Mesodermal cell (in vitro differentiated cells): ENCODE measurements at regions not wholly inside any gene's neighbourhood (a gene's known extent, or its start where the extent isn't known, plus 50 kb on each side); places are given as distances from the start of the nearest gene placed in this dataset.

ENCODE experiments used
- H3K27ac ChIP-seq: 2 replicates; pipeline ENCODE4 v1.7.0; 2013; ENCODE audit warnings: mild to moderate bottlenecking, low read depth, low read length, moderate library complexity; ENCODE audit not compliant: severe bottlenecking
- H3K36me3 ChIP-seq: 2 replicates; pipeline ENCODE4 v1.7.1; 2013; ENCODE audit warnings: mild to moderate bottlenecking, low read length, moderate library complexity; ENCODE audit not compliant: control insufficient read depth, insufficient read depth
- H3K4me1 ChIP-seq: one replicate; pipeline ENCODE4 v1.7.1; 2013; ENCODE audit warnings: mild to moderate bottlenecking, low read length; ENCODE audit not compliant: insufficient read depth, control insufficient read depth, poor library complexity, severe bottlenecking
- H3K4me3 ChIP-seq: 2 replicates; pipeline ENCODE4 v1.7.0; 2013; ENCODE audit warnings: low read length, control low read depth, mild to moderate bottlenecking; ENCODE audit not compliant: insufficient read depth, poor library complexity, severe bottlenecking; ENCODE audit errors: extremely low read depth
- H3K9me3 ChIP-seq: 2 replicates; pipeline ENCODE4 v1.7.1; 2013; ENCODE audit warnings: mild to moderate bottlenecking, low read length, moderate library complexity; ENCODE audit not compliant: control insufficient read depth
- WGBS, 2 experiments: methylation state at CpG; one replicate each; pipeline ENCODE4 v1.1.5; 2013; ENCODE audit warnings: missing lambda C conversion rate in 2 of 2; ENCODE audit not compliant: insufficient coverage in 2 of 2; 5-methylcytosine and 5-hydroxymethylcytosine counted together

DNA sequence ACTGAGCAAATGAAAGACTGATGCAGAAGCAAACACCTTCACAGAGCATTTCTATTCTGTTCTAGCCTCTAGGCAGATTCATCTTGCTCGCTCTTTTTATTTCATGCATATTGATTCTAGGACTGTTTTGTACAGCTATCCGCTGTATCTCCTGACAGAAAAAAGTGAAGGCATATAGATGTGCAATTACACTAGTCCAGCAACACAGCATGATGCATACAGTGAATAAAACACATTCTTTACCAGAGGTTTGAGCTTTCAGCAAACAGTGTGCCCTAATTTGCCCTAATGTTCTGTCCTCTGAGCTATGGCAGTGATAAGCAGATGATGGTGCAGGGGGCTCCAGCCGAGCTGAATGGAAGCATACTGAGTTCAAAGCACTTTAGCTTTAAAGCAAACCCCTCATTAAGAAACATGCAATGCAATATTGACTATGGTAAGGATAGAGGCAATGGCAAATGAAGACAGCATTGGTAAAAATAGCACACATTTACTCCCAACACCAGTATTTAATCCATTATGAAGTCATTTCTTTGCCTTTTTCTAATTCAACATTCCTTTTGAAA lies 141.2 kb upstream of the RGPD4 start:
- no peaks in the 10 kb centered on the region for H3K36me3 ChIP-seq
- WGBS, 2 experiments = 58 to 83% methylated on average over 1 to 2 of the region's 3 CpGs
- no peak overlapping the region for H3K27ac ChIP-seq
- H3K9me3 ChIP-seq = no peaks in the 10 kb centered on the region
- H3K4me3 ChIP-seq = no peak overlapping the region
- peaks cover 4% of the 10 kb centered on the region for H3K4me1 ChIP-seq

DNA sequence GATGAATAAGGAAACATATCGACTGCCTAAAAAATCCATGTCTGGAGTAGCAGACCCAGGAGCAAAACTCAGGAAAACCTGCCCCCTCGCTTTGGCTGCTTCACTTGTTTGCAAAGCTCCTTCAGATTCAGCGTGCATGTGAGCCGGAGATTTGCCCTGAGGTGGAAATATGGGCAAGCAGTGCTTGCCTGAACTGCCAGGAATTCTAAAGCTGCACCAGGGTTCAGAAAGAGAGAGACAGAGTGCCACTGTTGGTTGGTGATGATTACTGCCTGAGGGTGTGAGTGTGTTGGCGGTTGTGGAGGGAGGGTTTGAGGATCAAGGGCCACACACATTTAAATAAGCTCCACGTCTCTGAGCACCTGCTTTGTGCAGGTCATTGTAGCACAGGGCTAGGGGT lies 139.6 kb upstream of the RGPD4 start:
- H3K36me3 ChIP-seq = no peaks in the 10 kb centered on the region
- no peak overlapping the region for H3K4me3 ChIP-seq
- H3K9me3 ChIP-seq = no peaks in the 10 kb centered on the region
- H3K27ac ChIP-seq = no peak overlapping the region
- 82 to 85% methylated on average over 4 to 6 of the region's 6 CpGs for WGBS, 2 experiments
- H3K4me1 ChIP-seq = peaks cover 4% of the 10 kb centered on the region

DNA sequence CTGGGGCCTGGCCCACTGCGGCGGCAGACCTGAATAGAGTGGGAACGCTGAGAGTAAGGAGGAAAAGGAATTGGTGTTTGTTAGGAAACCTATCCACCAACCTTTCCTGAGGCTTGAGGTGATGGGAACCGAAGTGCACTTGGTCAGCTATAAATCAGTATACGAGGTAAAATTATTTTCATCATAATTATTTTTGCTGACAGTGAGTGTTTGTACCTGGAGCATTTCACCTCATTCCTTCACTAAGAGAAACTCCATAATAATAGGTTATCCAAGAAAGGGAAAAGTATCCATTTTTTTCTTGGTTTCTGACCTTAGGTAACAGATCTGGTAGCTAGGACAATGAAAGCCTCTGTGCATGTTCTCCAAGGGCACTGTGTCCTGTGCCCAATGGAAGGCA lies 138.6 kb upstream of the RGPD4 start:
- Histone ChIP-seq H3K36me3 (no peaks in the 10 kb centered on the region), H3K4me3 (no peak overlapping the region), H3K9me3 (no peaks in the 10 kb centered on the region), H3K27ac (no peak overlapping the region), H3K4me1 (peaks cover 4% of the 10 kb centered on the region)
- 100% methylated on average over 1 of the region's 5 CpGs; no CpG with 5 or more reads in 1 of the 2 experiments for WGBS, 2 experiments

DNA sequence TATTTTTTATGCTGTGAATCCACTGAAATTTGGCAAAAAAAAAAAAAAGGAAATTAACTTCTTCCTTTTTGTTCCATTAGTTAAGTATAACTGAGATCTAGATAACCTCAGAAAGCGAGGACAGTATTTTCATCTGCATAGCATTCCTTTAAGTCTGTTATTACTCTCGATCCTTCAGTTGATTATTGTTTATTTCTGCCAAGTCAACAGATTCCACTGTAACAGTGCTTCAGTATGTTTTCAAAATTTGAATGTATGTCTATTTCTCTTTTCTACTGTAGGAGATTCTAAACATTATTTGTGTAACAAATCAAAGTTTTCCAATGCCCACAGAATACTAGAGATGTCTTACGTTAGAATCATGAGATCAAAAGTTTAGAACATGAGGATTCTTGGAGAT lies 133.1 kb upstream of the RGPD4 start:
- Histone ChIP-seq H3K9me3 (no peaks in the 10 kb centered on the region), H3K27ac (no peak overlapping the region), H3K4me1 (no peaks in the 10 kb centered on the region), H3K4me3 (no peak overlapping the region), H3K36me3 (no peaks in the 10 kb centered on the region)
- no CpG with 5 or more reads among the region's 3 CpGs for WGBS, 2 experiments

DNA sequence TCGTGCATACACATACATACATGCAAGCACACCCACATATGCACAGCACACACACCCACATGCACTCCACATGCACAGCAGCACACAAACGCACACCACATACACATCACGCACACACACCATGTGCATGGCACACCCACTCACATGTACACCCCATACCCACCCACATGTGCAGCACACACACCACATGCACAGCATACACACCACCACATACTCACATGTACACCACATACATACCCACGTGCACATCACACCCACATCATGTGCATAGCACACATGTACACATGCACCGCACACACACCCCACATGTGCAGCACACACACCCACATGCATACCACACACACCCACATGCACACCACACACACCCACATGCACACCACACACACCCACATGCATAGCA lies 132.0 kb upstream of the RGPD4 start:
- H3K9me3 ChIP-seq = no peaks in the 10 kb centered on the region
- H3K4me3 ChIP-seq = no peak overlapping the region
- H3K36me3 ChIP-seq = no peaks in the 10 kb centered on the region
- H3K4me1 ChIP-seq = no peaks in the 10 kb centered on the region
- H3K27ac ChIP-seq = no peak overlapping the region
- WGBS, 2 experiments = 82 to 87% methylated on average over 2 to 4 of the region's 5 CpGs

DNA sequence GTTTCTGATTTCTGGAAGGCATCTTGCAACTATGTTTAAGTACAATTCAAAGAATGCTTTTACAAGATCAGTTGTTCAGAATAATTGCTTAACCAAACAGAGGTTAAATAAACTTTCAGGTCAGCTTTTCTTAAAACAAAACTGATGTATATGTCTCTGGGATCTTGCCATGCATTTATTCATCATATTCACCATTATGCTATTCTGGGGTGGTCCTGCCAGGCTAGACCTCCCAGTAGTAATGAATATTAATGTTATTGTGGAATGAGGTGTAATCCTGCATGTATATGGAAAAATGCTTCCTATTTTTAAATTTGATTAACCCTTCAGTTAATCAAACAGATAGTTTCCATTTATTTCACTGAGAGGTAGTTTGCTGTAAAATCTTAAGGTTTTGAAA lies 129.3 kb upstream of the RGPD4 start:
- Histone ChIP-seq H3K9me3 (no peaks in the 10 kb centered on the region), H3K4me1 (no peaks in the 10 kb centered on the region), H3K36me3 (no peaks in the 10 kb centered on the region), H3K4me3 (no peak overlapping the region), H3K27ac (no peak overlapping the region)

DNA sequence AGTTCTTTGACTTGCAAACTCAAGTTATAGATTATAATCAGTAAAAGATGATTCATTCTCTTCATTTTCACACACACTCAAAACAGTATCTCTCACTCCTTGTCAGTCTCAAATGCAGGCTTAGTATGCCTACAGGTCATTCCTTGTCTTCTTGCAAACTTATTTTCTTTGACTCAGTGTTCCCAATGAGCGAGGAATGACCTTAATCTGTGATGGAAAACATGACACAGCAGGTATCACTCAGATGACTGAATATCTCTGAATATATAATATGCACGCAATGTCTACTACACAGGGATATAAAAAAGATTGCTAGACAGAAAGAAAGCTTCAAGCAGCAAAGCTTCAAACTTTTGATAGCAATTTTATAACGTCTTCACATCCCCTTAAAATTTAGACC lies 127.8 kb upstream of the RGPD4 start:
- Histone ChIP-seq H3K27ac (no peak overlapping the region), H3K4me3 (no peak overlapping the region), H3K9me3 (no peaks in the 10 kb centered on the region), H3K4me1 (no peaks in the 10 kb centered on the region), H3K36me3 (no peaks in the 10 kb centered on the region)
- 95 to 100% methylated on average over 2 to 3 of the region's 3 CpGs for WGBS, 2 experiments

DNA sequence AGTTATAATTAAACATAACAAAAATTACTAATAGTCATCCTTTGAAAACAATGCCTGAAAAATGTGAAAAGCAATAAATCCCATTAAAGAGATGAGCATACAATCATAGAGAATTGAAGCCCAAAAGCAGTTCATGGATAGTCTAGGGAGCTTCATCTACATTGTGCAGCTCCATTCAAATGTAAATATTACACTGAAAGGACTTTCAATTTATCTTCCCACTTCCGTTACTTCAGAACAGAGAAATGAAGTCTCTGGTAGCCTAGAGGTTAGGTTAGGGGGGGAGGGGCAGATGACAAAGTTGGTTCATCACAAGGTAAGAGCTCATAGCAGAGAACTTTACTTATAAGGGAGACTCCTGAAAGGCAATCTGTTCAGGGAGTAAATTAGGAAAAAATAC lies 126.6 kb upstream of the RGPD4 start:
- WGBS, 2 experiments = no CpG with 5 or more reads among the region's 1 CpG
- Histone ChIP-seq H3K36me3 (no peaks in the 10 kb centered on the region), H3K27ac (no peak overlapping the region), H3K9me3 (no peaks in the 10 kb centered on the region), H3K4me3 (no peak overlapping the region), H3K4me1 (no peaks in the 10 kb centered on the region)

DNA sequence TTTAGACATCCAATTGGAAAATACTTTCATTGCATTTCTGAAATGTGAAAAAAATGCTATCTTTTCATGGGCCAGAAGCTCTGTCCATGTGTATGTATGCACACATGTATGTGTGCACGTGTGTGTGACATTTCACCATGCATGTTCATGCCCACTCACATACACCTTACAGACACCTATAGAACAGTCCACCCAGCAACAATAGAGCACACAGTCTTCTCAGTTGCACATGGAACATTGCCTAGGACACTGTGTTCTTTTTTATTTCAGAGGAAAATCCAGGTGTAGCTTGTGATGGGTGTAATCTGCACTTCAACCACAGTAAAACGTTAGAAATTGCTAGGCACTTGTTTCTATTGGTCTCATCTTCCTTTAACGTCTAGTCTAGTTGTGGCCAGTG lies 114.8 kb upstream of the RGPD4 start:
- H3K4me3 ChIP-seq = no peak overlapping the region
- H3K4me1 ChIP-seq = no peaks in the 10 kb centered on the region
- 81% methylated on average over 2 of the region's 3 CpGs; no CpG with 5 or more reads in 1 of the 2 experiments for WGBS, 2 experiments
- H3K9me3 ChIP-seq = no peaks in the 10 kb centered on the region
- no peak overlapping the region for H3K27ac ChIP-seq
- no peaks in the 10 kb centered on the region for H3K36me3 ChIP-seq

DNA sequence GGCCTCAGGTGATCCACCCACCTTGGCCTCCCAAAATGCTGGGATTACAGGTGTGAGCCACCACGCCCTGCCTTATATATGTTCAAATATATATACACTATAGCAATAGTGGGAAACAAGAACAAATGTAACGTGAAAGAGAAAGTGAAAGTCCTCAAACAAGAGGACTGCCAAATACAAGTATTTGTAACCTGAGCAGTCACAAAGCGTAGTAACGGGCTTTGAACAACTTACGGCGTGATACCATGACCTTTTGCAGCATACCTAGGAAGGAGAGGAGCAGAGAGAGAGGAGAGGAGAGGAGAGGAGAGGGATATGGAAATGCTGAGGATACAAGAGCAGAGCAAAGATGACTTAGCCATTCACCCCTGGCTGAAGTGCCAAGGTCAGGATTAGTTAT lies 113.8 kb upstream of the RGPD4 start:
- WGBS, 2 experiments = 93 to 94% methylated on average over 5 of the region's 6 CpGs
- H3K9me3 ChIP-seq = no peaks in the 10 kb centered on the region
- no peak overlapping the region for H3K27ac ChIP-seq
- H3K36me3 ChIP-seq = no peaks in the 10 kb centered on the region
- no peak overlapping the region for H3K4me3 ChIP-seq
- H3K4me1 ChIP-seq = no peaks in the 10 kb centered on the region

DNA sequence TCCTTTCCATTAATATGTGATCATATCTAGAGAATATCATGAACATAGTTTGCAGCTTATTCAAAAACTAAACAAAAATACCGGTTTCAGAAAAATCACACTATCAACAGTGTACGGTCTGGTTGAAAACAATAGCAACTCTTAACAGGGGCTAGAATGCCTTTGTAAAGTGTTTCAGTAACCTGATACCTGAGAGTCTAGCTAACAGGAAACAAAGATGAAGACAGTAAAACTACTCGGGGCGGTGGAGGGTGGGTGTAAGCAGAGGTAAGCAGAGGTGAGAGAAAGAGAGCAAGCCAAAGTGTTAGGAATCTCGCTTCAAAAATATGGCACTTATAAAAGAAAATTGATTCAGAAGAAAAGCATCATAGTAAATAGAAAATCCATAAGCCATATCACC lies 109.0 kb upstream of the RGPD4 start:
- 42 to 83% methylated on average over 2 of the region's 5 CpGs for WGBS, 2 experiments

More for the DNA sequence above, 109.0 kb upstream of the RGPD4 start:
- Histone ChIP-seq H3K27ac (no peak overlapping the region), H3K9me3 (no peaks in the 10 kb centered on the region), H3K4me1 (no peaks in the 10 kb centered on the region), H3K36me3 (no peaks in the 10 kb centered on the region), H3K4me3 (no peak overlapping the region)
